ENCODE measurements at regions not wholly inside any gene's neighbourhood (a gene's known extent, or its start where the extent isn't known, plus 50 kb on each side); places are given as distances from the start of the nearest gene placed in this dataset.

- in situ Hi-C loops (cut with MboI; ENCODE audit: low pct_unique_long_range_greater_than_20kb, low sequenced_read_pairs) = no loop called here
- DNase-seq = no peak
Observed at GRCh38 chr21:43364261-43364510, 62.7 kb downstream of the SIK1 start.

- DNase-seq = no peak
- in situ Hi-C loops (cut with MboI; ENCODE audit: low pct_unique_long_range_greater_than_20kb, low sequenced_read_pairs) = no loop called here
Observed at GRCh38 chr21:43363506-43364260, 63.2 kb downstream of the SIK1 start.

- DNase-seq = no peak
- in situ Hi-C loops (cut with MboI; ENCODE audit: low pct_unique_long_range_greater_than_20kb, low sequenced_read_pairs) = no loop called here
Observed at GRCh38 chr21:43362915-43363314, 64.0 kb downstream of the SIK1 start.

GRCh38 chr21:43362321-43362791 is 64.6 kb downstream of the SIK1 start:
- peak; percentile 45 for DNase-seq
- in situ Hi-C loops (cut with MboI; ENCODE audit: low pct_unique_long_range_greater_than_20kb, low sequenced_read_pairs) = no loop called here

- DNase-seq = no peak
Observed at GRCh38 chr21:43361493-43362296, 65.2 kb downstream of the SIK1 start.

GRCh38 chr21:43361127-43361492 is 65.8 kb downstream of the SIK1 start:
- no peak for DNase-seq
- in situ Hi-C loops (cut with MboI; ENCODE audit: low pct_unique_long_range_greater_than_20kb, low sequenced_read_pairs) = no loop called here

More at GRCh38 chr21:43361493-43362296, 65.2 kb downstream of the SIK1 start:
- in situ Hi-C loops (cut with MboI; ENCODE audit: low pct_unique_long_range_greater_than_20kb, low sequenced_read_pairs) = no loop called here

- in situ Hi-C loops (cut with MboI; ENCODE audit: low pct_unique_long_range_greater_than_20kb, low sequenced_read_pairs) = no loop called here
Observed at GRCh38 chr21:43360441-43361126, 66.3 kb downstream of the SIK1 start.

DNA sequence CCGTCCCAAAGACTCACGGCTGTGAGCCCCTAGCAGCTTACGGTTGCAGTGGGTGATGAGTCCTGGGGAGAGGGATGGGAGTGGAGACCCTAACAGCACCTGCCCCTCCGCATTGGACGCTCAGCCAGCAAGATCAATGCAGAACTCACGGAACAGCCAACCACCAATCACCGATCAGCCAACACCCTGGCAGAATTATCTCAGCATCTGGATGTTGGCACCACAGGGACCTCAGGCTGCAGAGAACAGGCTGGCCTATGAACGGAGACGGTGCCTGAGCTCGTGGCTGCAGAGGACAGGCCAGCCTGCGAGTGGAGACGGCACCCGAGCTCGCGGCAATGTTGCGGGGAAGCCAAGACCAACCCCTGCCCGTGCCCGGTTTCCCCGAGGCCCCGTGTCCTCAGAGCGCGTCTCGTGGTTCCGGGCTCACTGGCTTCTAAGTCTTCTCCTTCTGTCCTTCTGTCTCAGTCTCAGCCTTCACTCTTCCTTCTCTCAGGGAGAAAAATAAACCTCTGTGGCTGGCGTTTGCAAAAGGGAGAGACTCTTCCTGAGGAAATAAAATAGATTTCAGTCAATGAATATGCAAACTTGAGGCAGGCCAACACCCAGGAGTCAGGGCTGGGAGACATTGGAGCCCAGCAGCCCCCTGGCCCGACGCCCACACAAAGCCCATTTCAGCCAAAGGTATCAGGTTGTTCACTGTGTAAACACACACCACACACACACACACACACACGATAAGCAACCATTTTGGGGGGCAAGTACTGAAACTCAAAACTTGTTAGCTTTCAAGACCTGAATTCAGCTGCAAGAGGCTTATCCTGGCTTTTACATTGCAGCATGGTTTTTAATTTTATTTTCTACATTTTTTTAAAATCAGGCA is 67.8 kb downstream of the SIK1 start:
- in situ Hi-C loops (cut with MboI; ENCODE audit: low pct_unique_long_range_greater_than_20kb, low sequenced_read_pairs) = no loop called here

More at GRCh38 chr21:43360441-43361126, 66.3 kb downstream of the SIK1 start:
- no peak for DNase-seq

GRCh38 chr21:43357715-43358430 is 69.1 kb downstream of the SIK1 start:
- in situ Hi-C loops (cut with MboI; ENCODE audit: low pct_unique_long_range_greater_than_20kb, low sequenced_read_pairs) = no loop called here

More for the DNA sequence above, 67.8 kb downstream of the SIK1 start:
- no peak for DNase-seq

DNA sequence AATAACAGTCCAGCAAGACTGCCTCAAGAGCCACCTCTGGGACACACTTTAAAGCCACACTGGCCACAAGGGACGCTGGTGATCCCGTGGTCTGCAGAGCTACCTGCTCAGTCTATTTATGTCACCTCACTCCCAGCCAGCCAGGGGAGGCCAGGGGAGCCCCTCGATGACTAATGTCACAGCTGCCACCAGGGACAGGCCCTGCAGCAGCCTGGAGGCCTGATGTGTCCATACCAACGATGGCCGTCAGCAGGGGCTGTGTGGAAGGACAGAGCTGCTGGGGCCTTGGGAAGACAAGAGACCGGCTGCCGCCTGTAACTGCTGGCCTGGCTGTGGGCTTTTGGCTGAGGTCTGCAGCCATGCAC is 71.0 kb downstream of the SIK1 start:
- in situ Hi-C loops (cut with MboI; ENCODE audit: low pct_unique_long_range_greater_than_20kb, low sequenced_read_pairs) = no loop called here
- no peak for DNase-seq

More at GRCh38 chr21:43357715-43358430, 69.1 kb downstream of the SIK1 start:
- no peak for DNase-seq

- no peak for DNase-seq
- in situ Hi-C loops (cut with MboI; ENCODE audit: low pct_unique_long_range_greater_than_20kb, low sequenced_read_pairs) = no loop called here
Observed at GRCh38 chr21:43355266-43355924, 71.5 kb downstream of the SIK1 start.

GRCh38 chr21:43354666-43355065 is 72.3 kb downstream of the SIK1 start:
- DNase-seq = no peak
- in situ Hi-C loops (cut with MboI; ENCODE audit: low pct_unique_long_range_greater_than_20kb, low sequenced_read_pairs) = no loop called here

- in situ Hi-C loops (cut with MboI; ENCODE audit: low pct_unique_long_range_greater_than_20kb, low sequenced_read_pairs) = no loop called here
- no peak for DNase-seq
Observed at GRCh38 chr21:43354026-43354420, 72.9 kb downstream of the SIK1 start.

DNA sequence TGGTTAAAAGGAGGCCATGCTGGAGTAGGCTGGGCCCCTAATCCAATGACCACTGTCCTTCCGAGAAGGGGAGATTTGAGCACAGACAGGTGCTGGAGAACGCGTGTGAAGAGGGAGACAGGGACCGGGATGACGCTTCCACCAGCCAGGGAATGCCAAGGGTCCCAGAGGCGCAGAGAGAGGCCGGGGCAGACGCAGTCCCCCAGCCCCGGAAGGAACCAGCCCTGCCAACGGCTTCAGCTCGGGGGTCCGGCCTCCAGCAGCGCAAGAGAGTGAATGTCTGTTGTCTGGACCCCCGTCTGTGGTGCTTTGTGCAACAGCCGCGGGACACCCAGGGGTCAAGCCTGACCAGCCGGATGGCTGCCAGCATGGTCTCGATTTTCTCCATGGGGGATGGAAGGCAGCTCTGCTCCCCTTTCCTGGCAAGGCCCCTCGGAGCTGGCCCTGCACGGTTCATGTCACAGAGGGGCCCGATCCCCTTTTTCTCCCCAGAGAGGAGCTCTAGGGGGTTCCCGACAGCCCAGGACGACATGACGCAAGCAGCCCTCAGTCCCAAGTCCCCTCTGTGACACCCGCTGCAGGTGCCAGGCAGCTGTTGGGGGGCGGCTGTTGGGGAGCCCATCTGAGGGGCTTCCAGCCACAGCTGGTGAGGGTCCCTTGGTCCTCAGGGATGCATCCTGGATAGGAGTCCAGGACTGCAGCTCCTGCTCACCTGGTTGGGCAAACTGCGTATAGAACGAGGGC is 73.5 kb downstream of the SIK1 start:
- no peak for DNase-seq
- in situ Hi-C loops (cut with MboI; ENCODE audit: low pct_unique_long_range_greater_than_20kb, low sequenced_read_pairs) = no loop called here

- in situ Hi-C loops (cut with MboI; ENCODE audit: low pct_unique_long_range_greater_than_20kb, low sequenced_read_pairs) = no loop called here
- no peak for DNase-seq
Observed at GRCh38 chr21:43352568-43353281, 74.2 kb downstream of the SIK1 start.

DNA sequence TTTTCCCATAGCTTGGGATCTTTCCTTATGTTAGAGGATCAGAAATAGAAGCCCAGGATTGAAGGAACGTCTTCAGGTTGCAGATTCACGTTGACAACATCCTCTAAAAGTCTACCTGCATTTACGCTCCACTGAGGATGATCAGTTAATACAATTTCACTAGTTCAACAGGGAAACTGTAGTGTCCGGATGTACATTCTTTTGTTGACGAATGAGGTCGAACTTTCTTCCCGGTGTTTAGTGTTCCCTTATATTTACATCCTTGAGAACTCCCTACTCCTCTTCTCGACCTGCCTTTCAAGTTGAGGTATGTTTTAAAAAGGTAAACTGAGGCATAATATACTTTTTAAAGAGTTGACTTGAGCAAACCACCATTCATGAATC is 74.8 kb downstream of the SIK1 start:
- no peak for DNase-seq
- in situ Hi-C loops (cut with MboI; ENCODE audit: low pct_unique_long_range_greater_than_20kb, low sequenced_read_pairs) = no loop called here

Data from KBM-7 (cell line).